ENCODE measurements at regions not wholly inside any gene's neighbourhood (a gene's known extent, or its start where the extent isn't known, plus 50 kb on each side); places are given as distances from the start of the nearest gene placed in this dataset.

DNA sequence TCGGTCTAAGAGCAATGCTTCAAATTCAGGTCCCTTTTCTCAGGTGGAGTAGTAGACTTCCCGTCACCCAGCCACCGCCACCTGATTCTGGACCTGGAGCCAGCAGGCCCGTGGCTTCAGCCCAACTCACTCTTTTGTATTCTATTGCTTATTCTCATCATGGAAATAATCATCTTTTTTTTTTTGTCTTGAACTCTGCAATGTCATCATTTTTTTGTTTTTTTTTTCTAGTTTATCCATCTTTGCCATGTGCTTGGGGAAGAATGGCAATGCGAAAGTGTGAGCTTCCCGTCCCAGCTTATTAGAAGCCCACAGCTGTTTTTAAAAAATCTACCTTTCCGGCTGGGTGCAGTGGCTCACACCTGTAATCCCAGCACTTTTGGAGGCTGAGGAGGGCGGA is 51.3 kb upstream of the FSTL1 start:
- TF ChIP-seq, protein P1, sequence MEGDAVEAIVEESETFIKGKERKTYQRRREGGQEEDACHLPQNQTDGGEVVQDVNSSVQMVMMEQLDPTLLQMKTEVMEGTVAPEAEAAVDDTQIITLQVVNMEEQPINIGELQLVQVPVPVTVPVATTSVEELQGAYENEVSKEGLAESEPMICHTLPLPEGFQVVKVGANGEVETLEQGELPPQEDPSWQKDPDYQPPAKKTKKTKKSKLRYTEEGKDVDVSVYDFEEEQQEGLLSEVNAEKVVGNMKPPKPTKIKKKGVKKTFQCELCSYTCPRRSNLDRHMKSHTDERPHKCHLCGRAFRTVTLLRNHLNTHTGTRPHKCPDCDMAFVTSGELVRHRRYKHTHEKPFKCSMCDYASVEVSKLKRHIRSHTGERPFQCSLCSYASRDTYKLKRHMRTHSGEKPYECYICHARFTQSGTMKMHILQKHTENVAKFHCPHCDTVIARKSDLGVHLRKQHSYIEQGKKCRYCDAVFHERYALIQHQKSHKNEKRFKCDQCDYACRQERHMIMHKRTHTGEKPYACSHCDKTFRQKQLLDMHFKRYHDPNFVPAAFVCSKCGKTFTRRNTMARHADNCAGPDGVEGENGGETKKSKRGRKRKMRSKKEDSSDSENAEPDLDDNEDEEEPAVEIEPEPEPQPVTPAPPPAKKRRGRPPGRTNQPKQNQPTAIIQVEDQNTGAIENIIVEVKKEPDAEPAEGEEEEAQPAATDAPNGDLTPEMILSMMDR (IDR thresholded peaks at IDR 0.05) = no peak
- TF ChIP-seq POLR2A (IDR thresholded peaks at IDR 0.05) = no peak

Data from uterus (tissue), 2 donors.